CD14-positive monocyte (primary cell): ENCODE measurements at regions not wholly inside any gene's neighbourhood (a gene's known extent, or its start where the extent isn't known, plus 50 kb on each side); places are given as distances from the start of the nearest gene placed in this dataset.

Experiments used
- DNase-seq, 3 donors: peaks; one replicate each; pipeline ENCODE4 v3.0.0-alpha.2; 2011 to 2022
- H2AFZ ChIP-seq: 2 replicates; pipeline ENCODE4 v1.6.0; 2012; ENCODE audit warnings: mild to moderate bottlenecking, low read depth, low read length, inconsistent platforms; ENCODE audit not compliant: insufficient read depth, poor library complexity, severe bottlenecking
- H3K27ac ChIP-seq, 2 donors: 1 replicate in 1 of 2; 2 replicates in 1 of 2; pipeline ENCODE4 v1.5.1; 2012 to 2013; ENCODE audit warnings: low read length in 2 of 2, control low read depth in 1 of 2, inconsistent platforms in 1 of 2, low read depth in 1 of 2, mild to moderate bottlenecking in 1 of 2
- H3K27me3 ChIP-seq, 2 donors: one replicate each; pipeline versions ENCODE4 v1.6.0 to v1.6.1; 2011 to 2013; ENCODE audit warnings: low read length in 2 of 2; ENCODE audit not compliant: control insufficient read depth in 2 of 2, insufficient read depth in 2 of 2
- H3K36me3 ChIP-seq, 2 donors: replicated peaks in 1 of 2; 1 replicate in 1 of 2; 2 replicates in 1 of 2; pipeline versions ENCODE4 v1.5.1 to v1.6.1; 2012 to 2013; ENCODE audit warnings: low read length in 2 of 2, control low read depth in 1 of 2, inconsistent platforms in 1 of 2, mild to moderate bottlenecking in 1 of 2; ENCODE audit not compliant: insufficient read depth in 2 of 2, control insufficient read depth in 1 of 2
- H3K4me1 ChIP-seq, 2 donors: 1 replicate in 1 of 2; 2 replicates in 1 of 2; pipeline versions ENCODE4 v1.5.1 to v1.6.1; 2012 to 2013; ENCODE audit warnings: low read length in 2 of 2, control low read depth in 1 of 2, inconsistent platforms in 1 of 2, mild to moderate bottlenecking in 1 of 2, moderate library complexity in 1 of 2; ENCODE audit not compliant: insufficient read depth in 2 of 2, control insufficient read depth in 1 of 2
- H3K4me2 ChIP-seq: replicated peaks from 2 replicates; pipeline ENCODE3; 2012; ENCODE audit warnings: low read length, moderate library complexity, mild to moderate bottlenecking; ENCODE audit not compliant: poor library complexity, severe bottlenecking; ENCODE audit errors: extremely low read depth
- H3K4me3 ChIP-seq, 3 experiments: fragments of 200-600 bp in 1 of 3; sonication (generic) in 1 of 3; replicated peaks in 1 of 3; 1 replicate in 2 of 3; 2 replicates in 1 of 3; pipeline ENCODE4 v1.5.1; 2011 to 2013; ENCODE audit warnings: low read length in 3 of 3, mild to moderate bottlenecking in 3 of 3, control low read depth in 2 of 3, low read depth in 2 of 3, inconsistent platforms in 1 of 3, moderate library complexity in 1 of 3
- H3K79me2 ChIP-seq: 2 replicates; pipeline ENCODE4 v1.6.0; 2012; ENCODE audit warnings: mild to moderate bottlenecking, control low read depth, inconsistent platforms, low read length, moderate library complexity; ENCODE audit not compliant: insufficient read depth
- H3K9ac ChIP-seq: 2 replicates; pipeline ENCODE4 v1.6.0; 2017; ENCODE audit warnings: low read length, mild to moderate bottlenecking; ENCODE audit not compliant: insufficient read depth, poor library complexity, severe bottlenecking
- H3K9me3 ChIP-seq, 2 donors: replicated peaks in 1 of 2; 1 replicate in 1 of 2; 2 replicates in 1 of 2; pipeline versions ENCODE4 v1.5.1 to v1.6.1; 2012 to 2013; ENCODE audit warnings: low read length in 2 of 2, control low read depth in 1 of 2; ENCODE audit not compliant: control insufficient read depth in 1 of 2, insufficient read depth in 1 of 2
- H4K20me1 ChIP-seq: 2 replicates; pipeline ENCODE4 v1.6.0; 2012; ENCODE audit warnings: mild to moderate bottlenecking, low read length, control low read depth, moderate library complexity; ENCODE audit not compliant: insufficient read depth
- H3K27ac Mint-ChIP-seq, 7 donors: one replicate each; pipeline ENCODE4 v1.8.0; 2020; ENCODE audit warnings: mild to moderate bottlenecking in 7 of 7, mixed read lengths in 7 of 7, moderate library complexity in 6 of 7, inconsistent platforms in 2 of 7
- H3K27me3 Mint-ChIP-seq, 3 donors: one replicate each; pipeline ENCODE4 v1.8.0; 2021 to 2022; ENCODE audit warnings: low read depth in 3 of 3, mild to moderate bottlenecking in 3 of 3, mixed read lengths in 3 of 3, moderate library complexity in 3 of 3, inconsistent platforms in 1 of 3
- H3K36me3 Mint-ChIP-seq, 2 donors: one replicate each; pipeline ENCODE4 v1.8.0; 2020; ENCODE audit warnings: mixed read lengths in 2 of 2, inconsistent platforms in 1 of 2, mild to moderate bottlenecking in 1 of 2
- H3K4me1 Mint-ChIP-seq: one replicate; pipeline ENCODE4 v1.8.0; 2020; ENCODE audit warnings: mild to moderate bottlenecking, mixed read lengths
- H3K4me3 Mint-ChIP-seq, 2 donors: one replicate each; pipeline ENCODE4 v1.8.0; 2020; ENCODE audit warnings: mild to moderate bottlenecking in 2 of 2, mixed read lengths in 2 of 2, moderate library complexity in 1 of 2
- H3K9me3 Mint-ChIP-seq, 7 donors: one replicate each; pipeline ENCODE4 v1.8.0; 2020 to 2022; ENCODE audit warnings: mixed read lengths in 7 of 7, mild to moderate bottlenecking in 6 of 7, moderate library complexity in 6 of 7, inconsistent platforms in 2 of 7
- WGBS: methylation state at CpG from one replicate; pipeline ENCODE4 v1.1.5; 2013; ENCODE audit warnings: missing lambda C conversion rate; ENCODE audit not compliant: insufficient coverage; 5-methylcytosine and 5-hydroxymethylcytosine counted together
- intact Hi-C, 2 donors: fragments of 100-400 bp; cut with micrococcal nuclease; formaldehyde crosslinking; loops; one replicate each; pipeline versions ENCODE4 v1.15.0 to v1.15.1; 2023
- TF ChIP-seq, protein P1 (sequence below): fragments of 200-600 bp; IDR thresholded peaks from one replicate; pipeline ENCODE4 v1.8.0; 2022; ENCODE audit warnings: antibody characterized with exemption, mild to moderate bottlenecking

DNA sequence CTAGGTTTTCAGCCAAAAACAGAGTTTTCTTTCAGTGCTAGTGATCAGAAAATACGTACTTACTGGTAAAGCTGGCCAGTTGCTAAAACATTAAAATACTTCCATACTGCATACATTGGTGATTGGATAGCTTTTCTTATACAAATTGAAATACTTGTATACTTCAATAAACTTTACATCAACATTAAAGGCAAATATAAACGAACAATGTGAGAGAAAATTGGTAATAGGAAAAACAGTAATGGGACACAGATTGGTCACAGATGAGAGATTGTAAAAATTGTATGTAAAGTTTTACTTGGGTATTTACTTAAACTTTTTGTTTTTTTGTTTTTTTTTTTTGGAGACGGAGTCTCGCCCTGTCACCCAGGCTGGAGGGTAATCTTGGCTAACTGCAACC lies 391.7 kb downstream of the TFEC start:
- H3K27me3 Mint-ChIP-seq: peaks cover 0 to 1% (median 1%) of the 10 kb centered on the region in 3 donors
- intact Hi-C loops: no loop called here
- no peaks in the 10 kb centered on the region for H3K27me3 ChIP-seq
- H3K4me3 Mint-ChIP-seq: no peak overlapping the region
- H2AFZ ChIP-seq: no peak overlapping the region
- H3K27ac Mint-ChIP-seq: no peak overlapping the region
- no peak overlapping the region for H3K27ac ChIP-seq
- WGBS: 100% methylated on average over 2 of the region's 4 CpGs
- peaks cover 0 to 4% (median 0%) of the 10 kb centered on the region in 7 donors for H3K9me3 Mint-ChIP-seq
- peaks cover 0 to 4% of the 10 kb centered on the region in 2 donors for H3K9me3 ChIP-seq
- H3K4me3 ChIP-seq: no peak overlapping the region
- H3K4me1 Mint-ChIP-seq: no peaks in the 10 kb centered on the region
- H3K4me2 ChIP-seq: no peak overlapping the region
- DNase-seq: no peak
- H3K79me2 ChIP-seq: no peaks in the 10 kb centered on the region
- H3K36me3 ChIP-seq: no peaks in the 10 kb centered on the region
- H3K9ac ChIP-seq: no peak overlapping the region
- TF ChIP-seq, protein P1, sequence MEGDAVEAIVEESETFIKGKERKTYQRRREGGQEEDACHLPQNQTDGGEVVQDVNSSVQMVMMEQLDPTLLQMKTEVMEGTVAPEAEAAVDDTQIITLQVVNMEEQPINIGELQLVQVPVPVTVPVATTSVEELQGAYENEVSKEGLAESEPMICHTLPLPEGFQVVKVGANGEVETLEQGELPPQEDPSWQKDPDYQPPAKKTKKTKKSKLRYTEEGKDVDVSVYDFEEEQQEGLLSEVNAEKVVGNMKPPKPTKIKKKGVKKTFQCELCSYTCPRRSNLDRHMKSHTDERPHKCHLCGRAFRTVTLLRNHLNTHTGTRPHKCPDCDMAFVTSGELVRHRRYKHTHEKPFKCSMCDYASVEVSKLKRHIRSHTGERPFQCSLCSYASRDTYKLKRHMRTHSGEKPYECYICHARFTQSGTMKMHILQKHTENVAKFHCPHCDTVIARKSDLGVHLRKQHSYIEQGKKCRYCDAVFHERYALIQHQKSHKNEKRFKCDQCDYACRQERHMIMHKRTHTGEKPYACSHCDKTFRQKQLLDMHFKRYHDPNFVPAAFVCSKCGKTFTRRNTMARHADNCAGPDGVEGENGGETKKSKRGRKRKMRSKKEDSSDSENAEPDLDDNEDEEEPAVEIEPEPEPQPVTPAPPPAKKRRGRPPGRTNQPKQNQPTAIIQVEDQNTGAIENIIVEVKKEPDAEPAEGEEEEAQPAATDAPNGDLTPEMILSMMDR: no peak
- no peaks in the 10 kb centered on the region for H3K36me3 Mint-ChIP-seq
- no peaks in the 10 kb centered on the region for H4K20me1 ChIP-seq
- no peaks in the 10 kb centered on the region for H3K4me1 ChIP-seq

DNA sequence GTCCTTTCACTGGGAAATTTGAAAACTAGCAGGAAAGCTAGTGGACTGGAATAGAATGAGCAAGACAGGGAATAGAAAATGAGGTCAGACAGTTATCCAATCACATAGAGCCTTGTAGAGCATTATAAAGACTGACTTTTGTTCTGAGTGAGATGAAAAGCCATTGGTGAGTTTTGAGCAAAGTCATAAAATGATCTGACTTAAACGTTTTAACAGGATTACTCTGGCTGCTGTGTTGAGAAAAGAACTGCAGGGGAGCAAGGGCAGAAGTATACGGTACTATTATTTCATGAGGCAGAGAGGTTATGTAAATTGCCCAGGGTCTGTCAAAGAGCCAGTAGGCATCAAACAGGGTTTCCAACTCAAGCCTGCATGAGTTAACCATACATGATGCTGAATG lies 393.4 kb downstream of the TFEC start:
- Mint-ChIP-seq H3K27me3 (peaks cover 0 to 1% (median 1%) of the 10 kb centered on the region in 3 donors), H3K4me1 (no peaks in the 10 kb centered on the region), H3K36me3 (no peaks in the 10 kb centered on the region), H3K27ac (no peak overlapping the region), H3K4me3 (no peak overlapping the region), H3K9me3 (peaks cover 0 to 3% (median 0%) of the 10 kb centered on the region in 7 donors)
- no peaks in the 10 kb centered on the region for H3K4me1 ChIP-seq
- intact Hi-C loops: no loop called here
- H3K27me3 ChIP-seq: no peaks in the 10 kb centered on the region
- H3K4me3 ChIP-seq: no peak overlapping the region
- WGBS: 69% methylated on average over 2 of the region's 2 CpGs
- no peak overlapping the region for H2AFZ ChIP-seq
- H3K79me2 ChIP-seq: no peaks in the 10 kb centered on the region
- H4K20me1 ChIP-seq: no peaks in the 10 kb centered on the region
- no peak overlapping the region for H3K9ac ChIP-seq
- TF ChIP-seq, protein P1: no peak
- H3K4me2 ChIP-seq: no peak overlapping the region
- H3K27ac ChIP-seq: no peak overlapping the region
- no peak for DNase-seq
- H3K9me3 ChIP-seq: peaks cover 0 to 4% of the 10 kb centered on the region in 2 donors
- no peaks in the 10 kb centered on the region for H3K36me3 ChIP-seq
